H4 (cell line): ENCODE measurements at regions not wholly inside any gene's neighbourhood (a gene's known extent, or its start where the extent isn't known, plus 50 kb on each side); places are given as distances from the start of the nearest gene placed in this dataset.

ENCODE experiments used
- DNase-seq: peaks from one replicate; pipeline ENCODE4 v3.0.0-alpha.2; 2015; ENCODE audit warnings: low spot score

- DNase-seq, result no peak
Observed at GRCh38 chr5:146254223-146254622, 50.8 kb downstream of the RBM27 start.

DNA sequence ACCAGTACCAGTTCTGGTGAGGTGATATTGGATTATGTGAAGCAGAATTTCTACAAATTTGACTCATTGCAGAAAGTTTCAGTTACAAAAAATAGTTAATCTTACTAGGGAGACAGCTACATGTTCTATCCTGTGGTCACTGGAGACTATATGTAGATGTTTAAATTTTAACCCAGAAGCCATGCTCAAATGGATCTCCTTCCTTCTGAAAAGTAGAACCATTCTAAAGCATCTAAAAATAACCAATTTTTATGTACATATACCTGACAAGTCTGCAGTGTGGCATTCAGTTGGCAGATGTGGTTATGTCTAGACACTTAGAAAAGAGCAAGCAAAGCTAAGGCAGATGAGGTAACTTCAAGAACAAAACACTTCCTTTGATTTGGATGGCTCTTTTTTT is 65.5 kb upstream of the POU4F3 start:
- no peak for DNase-seq

- peak; percentile 57 for DNase-seq
Observed at GRCh38 chr5:146283344-146283761, 55.3 kb upstream of the POU4F3 start.

DNA sequence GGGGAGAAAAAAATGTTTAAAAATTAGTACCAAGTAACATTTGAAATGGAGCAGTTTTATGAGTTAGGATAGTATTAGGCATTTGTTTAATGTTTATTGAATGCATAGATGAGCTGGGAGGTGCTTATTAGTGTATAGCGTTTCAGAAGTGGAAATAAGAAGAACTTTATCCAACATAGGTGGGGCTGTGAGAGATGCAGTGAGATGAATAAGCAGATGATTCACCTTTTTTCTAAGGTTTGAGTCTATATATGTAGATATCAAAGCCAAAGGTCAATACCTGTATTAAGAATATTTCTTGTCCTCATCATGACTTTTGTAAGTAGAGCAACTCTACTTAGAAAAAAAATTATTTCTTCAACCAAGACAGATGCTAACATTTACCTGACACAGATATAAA is 54.6 kb upstream of the POU4F3 start:
- DNase-seq, result no peak
